Mesothelial cell of epicardium (in vitro differentiated cells): ENCODE measurements at regions not wholly inside any gene's neighbourhood (a gene's known extent, or its start where the extent isn't known, plus 50 kb on each side); places are given as distances from the start of the nearest gene placed in this dataset.

Source experiments
- DNase-seq, 2 experiments: peaks; one replicate each; pipeline ENCODE4 v3.0.0; 2021; ENCODE audit warnings: low spot score in 2 of 2; ENCODE audit not compliant: unreplicated experiment in 2 of 2
- H3K27ac Mint-ChIP-seq: 2 replicates; pipeline ENCODE4 v1.8.0; 2021; ENCODE audit warnings: mixed read lengths
- H3K27me3 Mint-ChIP-seq: 2 replicates; pipeline ENCODE4 v1.8.0; 2021; ENCODE audit warnings: low read depth, mixed read lengths
- H3K36me3 Mint-ChIP-seq: 2 replicates; pipeline ENCODE4 v1.8.0; 2021; ENCODE audit warnings: mixed read lengths
- H3K4me1 Mint-ChIP-seq: 2 replicates; pipeline ENCODE4 v1.8.0; 2021; ENCODE audit warnings: mixed read lengths
- H3K4me3 Mint-ChIP-seq: 2 replicates; pipeline ENCODE4 v1.8.0; 2021; ENCODE audit warnings: mild to moderate bottlenecking, moderate library complexity, mixed read lengths
- H3K9me3 Mint-ChIP-seq: 2 replicates; pipeline ENCODE4 v1.8.0; 2021; ENCODE audit warnings: mixed read lengths
- CTCF ChIP-seq: fragments of 200-600 bp; sonication (generic); IDR thresholded peaks from one replicate; pipeline ENCODE4 v1.5.0; 2021; ENCODE audit warnings: antibody characterized with exemption; ENCODE audit not compliant: unreplicated experiment

GRCh38 chr1:29575826-29576225, 339.5 kb downstream of the PTPRU start:
- no peaks in the 10 kb centered on the region for H3K4me1 Mint-ChIP-seq
- H3K9me3 Mint-ChIP-seq: no peaks in the 10 kb centered on the region
- peaks cover 19% of the 10 kb centered on the region for H3K27me3 Mint-ChIP-seq
- no peak overlapping the region for H3K27ac Mint-ChIP-seq
- no peak overlapping the region for H3K4me3 Mint-ChIP-seq
- no peaks in the 10 kb centered on the region for H3K36me3 Mint-ChIP-seq
- TF ChIP-seq CTCF: no peak
- DNase-seq: no peak

- Mint-ChIP-seq H3K27ac (no peak overlapping the region), H3K9me3 (no peaks in the 10 kb centered on the region), H3K36me3 (no peaks in the 10 kb centered on the region), H3K4me1 (no peaks in the 10 kb centered on the region), H3K4me3 (no peak overlapping the region), H3K27me3 (peaks cover 17% of the 10 kb centered on the region)
- no peak for DNase-seq
- TF ChIP-seq CTCF: no peak
These were observed 339.0 kb downstream of the PTPRU start for GRCh38 chr1:29575277-29575676.

GRCh38 chr1:29574871-29575270, 338.5 kb downstream of the PTPRU start:
- TF ChIP-seq CTCF: no peak
- Mint-ChIP-seq H3K27ac (no peak overlapping the region), H3K36me3 (no peaks in the 10 kb centered on the region), H3K4me1 (no peaks in the 10 kb centered on the region), H3K9me3 (no peaks in the 10 kb centered on the region), H3K4me3 (no peak overlapping the region), H3K27me3 (peaks cover 13% of the 10 kb centered on the region)
- no peak for DNase-seq

GRCh38 chr1:29569971-29570634, 333.8 kb downstream of the PTPRU start:
- no peak overlapping the region for H3K4me3 Mint-ChIP-seq
- peaks cover 24% of the 10 kb centered on the region for H3K9me3 Mint-ChIP-seq
- TF ChIP-seq CTCF: no peak
- no peaks in the 10 kb centered on the region for H3K36me3 Mint-ChIP-seq
- peaks cover 7% of the 10 kb centered on the region for H3K27me3 Mint-ChIP-seq
- no peak overlapping the region for H3K27ac Mint-ChIP-seq
- no peak for DNase-seq
- H3K4me1 Mint-ChIP-seq: no peaks in the 10 kb centered on the region

- Mint-ChIP-seq H3K27me3 (no peaks in the 10 kb centered on the region), H3K27ac (no peak overlapping the region), H3K4me1 (no peaks in the 10 kb centered on the region), H3K36me3 (no peaks in the 10 kb centered on the region), H3K9me3 (peaks cover 46% of the 10 kb centered on the region), H3K4me3 (no peak overlapping the region)
- TF ChIP-seq CTCF: no peak
- no peak for DNase-seq
These were observed 330.9 kb downstream of the PTPRU start for GRCh38 chr1:29567257-29567656.

- Mint-ChIP-seq H3K4me1 (no peaks in the 10 kb centered on the region), H3K36me3 (no peaks in the 10 kb centered on the region), H3K27me3 (no peaks in the 10 kb centered on the region), H3K27ac (no peak overlapping the region), H3K9me3 (peaks cover 46% of the 10 kb centered on the region), H3K4me3 (no peak overlapping the region)
- no peak for DNase-seq
- no peak for TF ChIP-seq CTCF
These were observed 329.2 kb downstream of the PTPRU start for GRCh38 chr1:29565490-29565889.
